RWPE2 (cell line): ENCODE measurements at regions not wholly inside any gene's neighbourhood (a gene's known extent, or its start where the extent isn't known, plus 50 kb on each side); places are given as distances from the start of the nearest gene placed in this dataset.

Experiments used
- ATAC-seq: fragments of 200-7000 bp; cut with Tn5 transposase; 3 replicates; pipeline ENCODE4 v1.9.1; 2021; ENCODE audit warnings: low read depth
- DNase-seq: peaks from one replicate; pipeline ENCODE4 v3.0.0-alpha.2; 2020; ENCODE audit warnings: low spot score
- H3K27ac ChIP-seq: fragments of 450-650 bp; 2 replicates; pipeline ENCODE4 v1.5.1; 2017; ENCODE audit warnings: mild to moderate bottlenecking; ENCODE audit not compliant: poor library complexity, severe bottlenecking
- H3K27me3 ChIP-seq: fragments of 250-450 bp; sonication (Bioruptor Pico); 2 replicates; pipeline ENCODE4 v1.5.1; 2021; ENCODE audit warnings: mild to moderate bottlenecking, moderate library complexity; ENCODE audit not compliant: insufficient read depth, poor library complexity, severe bottlenecking
- H3K36me3 ChIP-seq: fragments of 250-450 bp; sonication (Bioruptor Pico); 2 replicates; pipeline ENCODE4 v1.5.1; 2020; ENCODE audit warnings: low read depth, mild to moderate bottlenecking, moderate library complexity
- H3K4me1 ChIP-seq: fragments of 250-450 bp; sonication (Bioruptor Pico); 2 replicates; pipeline ENCODE4 v1.5.1; 2021; ENCODE audit warnings: mild to moderate bottlenecking, moderate library complexity; ENCODE audit not compliant: insufficient read depth, poor library complexity, severe bottlenecking
- H3K4me3 ChIP-seq: fragments of 250-450 bp; sonication (Bioruptor Pico); 2 replicates; pipeline ENCODE4 v1.5.1; 2021; ENCODE audit warnings: mild to moderate bottlenecking, moderate library complexity; ENCODE audit not compliant: severe bottlenecking
- H3K9me3 ChIP-seq: fragments of 250-450 bp; sonication (Bioruptor Pico); 2 replicates; pipeline ENCODE4 v1.5.1; 2021; ENCODE audit warnings: mild to moderate bottlenecking, moderate library complexity; ENCODE audit not compliant: severe bottlenecking
- CTCF ChIP-seq: fragments of 450-650 bp; IDR thresholded peaks from one replicate; pipeline ENCODE4 v1.5.1; 2017; ENCODE audit warnings: mild to moderate bottlenecking, moderate library complexity; ENCODE audit not compliant: poor library complexity, severe bottlenecking

- no peaks in the 10 kb centered on the region for H3K36me3 ChIP-seq
- peaks cover 1% of the 10 kb centered on the region for H3K9me3 ChIP-seq
- DNase-seq, result no peak
- no peak for ATAC-seq
- no peaks in the 10 kb centered on the region for H3K27me3 ChIP-seq
- no peak for TF ChIP-seq CTCF
- H3K27ac ChIP-seq, result no peak overlapping the region
- H3K4me3 ChIP-seq, result no peak overlapping the region
- H3K4me1 ChIP-seq, result no peaks in the 10 kb centered on the region
These were observed 198.7 kb upstream of the MYLIP start for GRCh38 chr6:15930207-15930606.

GRCh38 chr6:15929685-15930084 is 199.2 kb upstream of the MYLIP start:
- Histone ChIP-seq H3K27ac (no peak overlapping the region), H3K4me1 (no peaks in the 10 kb centered on the region), H3K9me3 (peaks cover 1% of the 10 kb centered on the region), H3K36me3 (no peaks in the 10 kb centered on the region), H3K4me3 (no peak overlapping the region), H3K27me3 (no peaks in the 10 kb centered on the region)
- no peak for ATAC-seq
- no peak for TF ChIP-seq CTCF
- no peak for DNase-seq

GRCh38 chr6:15927531-15928225 is 201.2 kb upstream of the MYLIP start:
- ATAC-seq (no peak), DNase-seq (no peak)
- no peak for TF ChIP-seq CTCF
- H3K9me3 ChIP-seq, result peaks cover 1% of the 10 kb centered on the region
- no peak overlapping the region for H3K4me3 ChIP-seq
- no peak overlapping the region for H3K27ac ChIP-seq
- H3K36me3 ChIP-seq, result no peaks in the 10 kb centered on the region
- no peaks in the 10 kb centered on the region for H3K27me3 ChIP-seq
- no peaks in the 10 kb centered on the region for H3K4me1 ChIP-seq

- DNase-seq (no peak), ATAC-seq (no peak)
- H3K9me3 ChIP-seq, result no peaks in the 10 kb centered on the region
- H3K4me3 ChIP-seq, result no peak overlapping the region
- no peak overlapping the region for H3K27ac ChIP-seq
- no peak for TF ChIP-seq CTCF
- H3K4me1 ChIP-seq, result no peaks in the 10 kb centered on the region
- no peaks in the 10 kb centered on the region for H3K36me3 ChIP-seq
- no peaks in the 10 kb centered on the region for H3K27me3 ChIP-seq
These were observed 202.6 kb upstream of the MYLIP start for GRCh38 chr6:15926256-15926655.

DNA sequence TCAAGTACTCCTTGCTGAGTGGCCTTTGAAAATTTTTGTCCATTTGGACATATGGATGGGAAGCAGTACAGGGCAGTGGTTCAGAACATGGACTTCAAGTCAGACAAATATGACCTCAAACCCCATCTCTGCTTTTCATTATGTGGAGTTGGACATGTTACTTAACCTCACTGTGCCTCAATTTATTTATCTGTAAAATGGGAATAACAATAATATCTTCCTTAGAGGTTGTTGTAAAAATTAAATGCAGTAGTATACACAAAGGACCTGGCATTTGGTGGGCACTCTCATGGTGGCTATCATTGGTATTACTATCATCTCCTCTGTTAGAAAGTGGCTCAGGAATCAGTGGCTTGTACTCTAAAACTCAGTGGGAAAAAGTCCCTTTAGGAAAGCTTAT is 204.0 kb upstream of the MYLIP start:
- Histone ChIP-seq H3K27ac (no peak overlapping the region), H3K4me3 (no peak overlapping the region), H3K4me1 (no peaks in the 10 kb centered on the region), H3K27me3 (no peaks in the 10 kb centered on the region), H3K9me3 (no peaks in the 10 kb centered on the region), H3K36me3 (no peaks in the 10 kb centered on the region)
- DNase-seq (no peak), ATAC-seq (no peak)
- TF ChIP-seq CTCF, result no peak
